Osteoblast (primary cell): ENCODE measurements at regions not wholly inside any gene's neighbourhood (a gene's known extent, or its start where the extent isn't known, plus 50 kb on each side); places are given as distances from the start of the nearest gene placed in this dataset.

ENCODE experiments used
- DNase-seq: peaks from one replicate; pipeline ENCODE4 v3.0.0; 2011; ENCODE audit warnings: low spot score, mixed read lengths; ENCODE audit not compliant: insufficient read length; ENCODE audit errors: missing footprints
- H2AFZ ChIP-seq: 2 replicates; pipeline ENCODE4 v1.6.0; 2011; ENCODE audit warnings: mild to moderate bottlenecking, low read length
- H3K27ac ChIP-seq: 2 replicates; pipeline ENCODE4 v1.5.1; 2011; ENCODE audit warnings: mild to moderate bottlenecking, low read depth, low read length, moderate library complexity
- H3K27me3 ChIP-seq: 2 replicates; pipeline ENCODE4 v1.6.0; 2012; ENCODE audit warnings: mild to moderate bottlenecking, control low read depth, inconsistent platforms, low read length, moderate library complexity; ENCODE audit not compliant: insufficient read depth
- H3K36me3 ChIP-seq: 2 replicates; pipeline ENCODE4 v1.5.1; 2011; ENCODE audit warnings: mild to moderate bottlenecking, low read length, control low read depth, moderate library complexity; ENCODE audit not compliant: insufficient read depth
- H3K4me1 ChIP-seq: 2 replicates; pipeline ENCODE4 v1.5.1; 2011; ENCODE audit warnings: mild to moderate bottlenecking, low read length, control low read depth, moderate library complexity; ENCODE audit not compliant: insufficient read depth
- H3K4me2 ChIP-seq: 2 replicates; pipeline ENCODE4 v1.6.0; 2011; ENCODE audit warnings: mild to moderate bottlenecking, low read length; ENCODE audit not compliant: insufficient read depth
- H3K4me3 ChIP-seq: fragments of 200-600 bp; sonication (generic); 3 replicates; pipeline ENCODE4 v1.5.1; 2012; ENCODE audit warnings: mild to moderate bottlenecking, low read length, inconsistent platforms; ENCODE audit not compliant: insufficient read depth
- H3K79me2 ChIP-seq: 2 replicates; pipeline ENCODE4 v1.6.0; 2012; ENCODE audit warnings: mild to moderate bottlenecking, low read length, control low read depth, inconsistent platforms; ENCODE audit not compliant: insufficient read depth
- H3K9me3 ChIP-seq: 2 replicates; pipeline ENCODE4 v1.5.1; 2011; ENCODE audit warnings: low read depth, low read length, control low read depth
- H4K20me1 ChIP-seq: 2 replicates; pipeline ENCODE4 v1.6.0; 2012; ENCODE audit warnings: mild to moderate bottlenecking, low read length, control low read depth; ENCODE audit not compliant: insufficient read depth
- TF ChIP-seq, protein P1 (sequence below): IDR thresholded peaks from 2 replicates; pipeline ENCODE4 v1.5.1; 2011; ENCODE audit warnings: mild to moderate bottlenecking, low read depth, low read length, moderate library complexity; ENCODE audit errors: extremely low read depth

DNA sequence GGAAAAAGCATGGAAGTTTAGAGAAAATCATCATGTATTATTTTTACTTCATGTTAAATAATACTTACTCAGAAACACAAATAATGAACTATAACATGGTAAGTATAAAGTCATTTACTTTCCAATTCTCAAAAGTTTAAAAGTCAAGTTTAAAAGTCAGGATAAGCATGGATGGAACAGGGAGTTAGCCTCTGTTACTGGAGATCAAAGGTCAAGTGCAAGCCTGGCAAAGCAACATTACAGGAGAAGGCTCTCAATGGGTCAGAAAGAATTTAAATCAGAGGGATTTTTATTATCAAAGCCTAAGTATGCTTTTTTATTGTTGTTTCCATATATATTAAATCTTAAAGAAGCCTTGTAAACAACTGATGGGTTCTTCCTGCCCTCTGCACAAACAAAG, 505.4 kb downstream of the KCNA4 start:
- DNase-seq: no peak
- Histone ChIP-seq H4K20me1 (no peaks in the 10 kb centered on the region), H3K4me2 (no peak overlapping the region), H3K4me3 (no peak overlapping the region), H3K4me1 (no peaks in the 10 kb centered on the region), H2AFZ (no peak overlapping the region), H3K27ac (no peak overlapping the region), H3K9me3 (no peaks in the 10 kb centered on the region), H3K79me2 (no peaks in the 10 kb centered on the region), H3K36me3 (no peaks in the 10 kb centered on the region), H3K27me3 (no peaks in the 10 kb centered on the region)
- TF ChIP-seq, protein P1, sequence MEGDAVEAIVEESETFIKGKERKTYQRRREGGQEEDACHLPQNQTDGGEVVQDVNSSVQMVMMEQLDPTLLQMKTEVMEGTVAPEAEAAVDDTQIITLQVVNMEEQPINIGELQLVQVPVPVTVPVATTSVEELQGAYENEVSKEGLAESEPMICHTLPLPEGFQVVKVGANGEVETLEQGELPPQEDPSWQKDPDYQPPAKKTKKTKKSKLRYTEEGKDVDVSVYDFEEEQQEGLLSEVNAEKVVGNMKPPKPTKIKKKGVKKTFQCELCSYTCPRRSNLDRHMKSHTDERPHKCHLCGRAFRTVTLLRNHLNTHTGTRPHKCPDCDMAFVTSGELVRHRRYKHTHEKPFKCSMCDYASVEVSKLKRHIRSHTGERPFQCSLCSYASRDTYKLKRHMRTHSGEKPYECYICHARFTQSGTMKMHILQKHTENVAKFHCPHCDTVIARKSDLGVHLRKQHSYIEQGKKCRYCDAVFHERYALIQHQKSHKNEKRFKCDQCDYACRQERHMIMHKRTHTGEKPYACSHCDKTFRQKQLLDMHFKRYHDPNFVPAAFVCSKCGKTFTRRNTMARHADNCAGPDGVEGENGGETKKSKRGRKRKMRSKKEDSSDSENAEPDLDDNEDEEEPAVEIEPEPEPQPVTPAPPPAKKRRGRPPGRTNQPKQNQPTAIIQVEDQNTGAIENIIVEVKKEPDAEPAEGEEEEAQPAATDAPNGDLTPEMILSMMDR: no peak

GRCh38 chr11:29507376-29507775, 509.5 kb downstream of the KCNA4 start:
- H3K27me3 ChIP-seq: no peaks in the 10 kb centered on the region
- H3K79me2 ChIP-seq: no peaks in the 10 kb centered on the region
- H3K9me3 ChIP-seq: no peaks in the 10 kb centered on the region
- H3K4me1 ChIP-seq: no peaks in the 10 kb centered on the region
- no peak overlapping the region for H3K4me3 ChIP-seq
- DNase-seq: no peak
- H4K20me1 ChIP-seq: no peaks in the 10 kb centered on the region
- TF ChIP-seq, protein P1: no peak
- no peak overlapping the region for H3K4me2 ChIP-seq
- no peak overlapping the region for H3K27ac ChIP-seq
- H2AFZ ChIP-seq: no peak overlapping the region
- no peaks in the 10 kb centered on the region for H3K36me3 ChIP-seq

DNA sequence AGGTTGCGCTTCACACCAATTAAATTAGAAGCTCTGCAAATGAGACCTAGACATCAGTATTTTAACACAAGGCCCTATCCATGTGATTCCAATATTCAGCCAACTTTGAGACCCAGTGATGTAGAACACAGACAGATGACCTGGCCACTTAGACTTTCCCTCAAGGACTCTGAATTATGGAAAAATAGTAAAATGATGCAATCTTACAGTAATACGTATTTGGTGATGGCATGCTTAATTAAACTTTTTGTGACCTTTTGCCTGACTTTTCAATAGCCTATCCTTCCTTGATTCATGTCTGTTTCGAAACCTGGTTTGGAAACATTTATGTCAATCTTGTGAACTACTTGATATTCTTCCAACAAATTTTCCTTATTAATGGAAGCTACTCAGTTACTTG, 521.2 kb downstream of the KCNA4 start:
- Histone ChIP-seq H3K4me2 (no peak overlapping the region), H3K9me3 (no peaks in the 10 kb centered on the region), H3K27me3 (no peaks in the 10 kb centered on the region), H3K27ac (no peak overlapping the region), H3K79me2 (no peaks in the 10 kb centered on the region), H3K4me1 (no peaks in the 10 kb centered on the region), H4K20me1 (no peaks in the 10 kb centered on the region), H3K36me3 (no peaks in the 10 kb centered on the region), H2AFZ (no peak overlapping the region), H3K4me3 (no peak overlapping the region)
- TF ChIP-seq, protein P1: no peak
- peak; percentile 4 for DNase-seq

GRCh38 chr11:29490938-29491337, 525.9 kb downstream of the KCNA4 start:
- Histone ChIP-seq H3K79me2 (no peaks in the 10 kb centered on the region), H3K4me2 (no peak overlapping the region), H3K27me3 (no peaks in the 10 kb centered on the region), H3K4me3 (no peak overlapping the region), H2AFZ (no peak overlapping the region), H3K4me1 (no peaks in the 10 kb centered on the region), H3K36me3 (no peaks in the 10 kb centered on the region), H4K20me1 (no peaks in the 10 kb centered on the region), H3K27ac (no peak overlapping the region), H3K9me3 (no peaks in the 10 kb centered on the region)
- TF ChIP-seq, protein P1: no peak
- DNase-seq: no peak
